WTC11 (cell line): ENCODE measurements at regions not wholly inside any gene's neighbourhood (a gene's known extent, or its start where the extent isn't known, plus 50 kb on each side); places are given as distances from the start of the nearest gene placed in this dataset.

Source experiments
- ATAC-seq: fragments of 200-7000 bp; cut with Tn5 transposase; 2 replicates; pipeline ENCODE4 v1.10.0; 2021; ENCODE audit warnings: mild to moderate bottlenecking, moderate library complexity
- CTCF ChIA-PET: fragments of 300-600 bp; sonication (Branson Sonifier 250); formaldehyde crosslinking; loops from one replicate; lab custom pipeline; 2021; ENCODE audit warnings: antibody characterized with exemption; lab: Charles Lee
- POLR2A ChIA-PET: fragments of 350-600 bp; sonication (Branson Sonifier 250); formaldehyde crosslinking; loops from one replicate; lab custom pipeline; 2021; ENCODE audit warnings: antibody characterized with exemption; lab: Charles Lee
- DNase-seq: peaks from one replicate; pipeline ENCODE4 v3.0.0; 2021; ENCODE audit warnings: low spot score
- H3K27ac Mint-ChIP-seq: 2 replicates; pipeline ENCODE4 v1.8.0; 2021; ENCODE audit warnings: mixed read lengths
- H3K27me3 Mint-ChIP-seq: 2 replicates; pipeline ENCODE4 v1.8.0; 2021; ENCODE audit warnings: low read depth, mild to moderate bottlenecking, moderate library complexity, mixed read lengths
- H3K36me3 Mint-ChIP-seq: 2 replicates; pipeline ENCODE4 v1.8.0; 2021; ENCODE audit warnings: mixed read lengths
- H3K4me1 Mint-ChIP-seq: 2 replicates; pipeline ENCODE4 v1.8.0; 2022; ENCODE audit warnings: mixed read lengths
- H3K4me3 Mint-ChIP-seq: 2 replicates; pipeline ENCODE4 v1.8.0; 2021; ENCODE audit warnings: mild to moderate bottlenecking, moderate library complexity, mixed read lengths
- H3K9me3 Mint-ChIP-seq: 2 replicates; pipeline ENCODE4 v1.8.0; 2021; ENCODE audit warnings: mixed read lengths
- AR ChIP-seq: fragments of 250-450 bp; sonication (Bioruptor Pico); IDR thresholded peaks from 2 replicates; pipeline ENCODE4 v1.9.0; 2021; ENCODE audit warnings: mild to moderate bottlenecking
- ATF1 ChIP-seq: sonication (generic); formaldehyde crosslinking; IDR thresholded peaks from 2 replicates; pipeline ENCODE4 v1.8.1; 2023; ENCODE audit warnings: mild to moderate bottlenecking, moderate library complexity, missing genetic modification reagents
- ATF6 ChIP-seq: sonication (generic); formaldehyde crosslinking; IDR thresholded peaks from 2 replicates; pipeline ENCODE4 v1.8.1; 2023; ENCODE audit warnings: mild to moderate bottlenecking, missing genetic modification reagents
- CREB1 ChIP-seq: sonication (generic); formaldehyde crosslinking; IDR thresholded peaks from 2 replicates; pipeline ENCODE4 v1.8.0; 2023; ENCODE audit warnings: mild to moderate bottlenecking, missing genetic modification reagents
- EMX1 ChIP-seq: fragments of 250-450 bp; sonication (Bioruptor Pico); IDR thresholded peaks from 2 replicates; pipeline ENCODE4 v1.8.0; 2021; ENCODE audit warnings: mild to moderate bottlenecking
- FOXK1 ChIP-seq: sonication (generic); formaldehyde crosslinking; IDR thresholded peaks from 2 replicates; pipeline ENCODE4 v1.8.0; 2022; ENCODE audit warnings: mild to moderate bottlenecking, moderate library complexity, missing genetic modification reagents
- NFATC4 ChIP-seq: fragments of 250-450 bp; sonication (Bioruptor Pico); IDR thresholded peaks from 2 replicates; pipeline ENCODE4 v1.9.0; 2021; ENCODE audit warnings: mild to moderate bottlenecking
- NR3C1 ChIP-seq: sonication (generic); formaldehyde crosslinking; conservative IDR thresholded peaks from 2 replicates; pipeline ENCODE4 v1.8.1; 2023; ENCODE audit warnings: low read depth, mild to moderate bottlenecking, missing genetic modification reagents
- PREB ChIP-seq: sonication (generic); formaldehyde crosslinking; IDR thresholded peaks from 2 replicates; pipeline ENCODE4 v1.8.1; 2022; ENCODE audit warnings: mild to moderate bottlenecking, missing genetic modification reagents, moderate library complexity, borderline replicate concordance
- RELA ChIP-seq: sonication (generic); formaldehyde crosslinking; IDR thresholded peaks from 2 replicates; pipeline ENCODE4 v1.8.1; 2022; ENCODE audit warnings: missing genetic modification reagents, mild to moderate bottlenecking, borderline replicate concordance
- RORB ChIP-seq: fragments of 250-450 bp; sonication (Bioruptor Pico); IDR thresholded peaks from 2 replicates; pipeline ENCODE4 v1.9.0; 2021; ENCODE audit warnings: mild to moderate bottlenecking
- SMAD3 ChIP-seq: sonication (generic); formaldehyde crosslinking; IDR thresholded peaks from 2 replicates; pipeline ENCODE4 v1.8.0; 2022; ENCODE audit warnings: missing genetic modification reagents, mild to moderate bottlenecking, borderline replicate concordance
- TCF7 ChIP-seq: sonication (generic); formaldehyde crosslinking; IDR thresholded peaks from 2 replicates; pipeline ENCODE4 v1.8.0; 2022; ENCODE audit warnings: mild to moderate bottlenecking, low read depth, missing genetic modification reagents, moderate library complexity
- USF1 ChIP-seq: sonication (generic); formaldehyde crosslinking; IDR thresholded peaks from 2 replicates; pipeline ENCODE4 v1.8.0; 2022; ENCODE audit warnings: mild to moderate bottlenecking, missing genetic modification reagents
- USF2 ChIP-seq: sonication (generic); formaldehyde crosslinking; IDR thresholded peaks from 2 replicates; pipeline ENCODE4 v1.8.1; 2023; ENCODE audit warnings: mild to moderate bottlenecking, missing genetic modification reagents, moderate library complexity
- ZNF219 ChIP-seq: sonication (generic); formaldehyde crosslinking; IDR thresholded peaks from 2 replicates; pipeline ENCODE4 v1.8.0; 2023; ENCODE audit warnings: missing genetic modification reagents, mild to moderate bottlenecking, borderline replicate concordance
- ZNF232 ChIP-seq: sonication (generic); formaldehyde crosslinking; IDR thresholded peaks from 2 replicates; pipeline ENCODE4 v1.8.0; 2022; ENCODE audit warnings: mild to moderate bottlenecking, missing genetic modification reagents
- ZNF423 ChIP-seq: fragments of 250-450 bp; sonication (Bioruptor Pico); IDR thresholded peaks from 2 replicates; pipeline ENCODE4 v2.1.2; 2022; ENCODE audit warnings: mild to moderate bottlenecking, moderate library complexity
- ZSCAN18 ChIP-seq: fragments of 250-450 bp; sonication (Bioruptor Pico); IDR thresholded peaks from 2 replicates; pipeline ENCODE4 v2.1.2; 2022; ENCODE audit warnings: mild to moderate bottlenecking, moderate library complexity

GRCh38 chr6:135784507-135784906 lies 67.0 kb upstream of the PDE7B start:
- POLR2A ChIA-PET = no interaction called here
- DNase-seq (no peak), ATAC-seq (no peak)
- TF ChIP-seq AR (CRISPR knock-in tag) = no peak
- no peak for TF ChIP-seq RORB
- TF ChIP-seq FOXK1 = no peak
- no peak for TF ChIP-seq USF2
- TF ChIP-seq RELA (CRISPR knock-in tag) = no peak
- H3K36me3 Mint-ChIP-seq = no peaks in the 10 kb centered on the region
- no peak overlapping the region for H3K27ac Mint-ChIP-seq
- no peak overlapping the region for H3K4me3 Mint-ChIP-seq
- H3K4me1 Mint-ChIP-seq = no peaks in the 10 kb centered on the region
- CTCF ChIA-PET = interaction anchor here (0.6 to 1.0 kb wide), 2 partner anchors 248 to 408 kb away, joined by 3 read pairs; no protein-coding TSS in a partner anchor
- H3K27me3 Mint-ChIP-seq = no peaks in the 10 kb centered on the region
- H3K9me3 Mint-ChIP-seq = peaks cover 10% of the 10 kb centered on the region; the same call in 1 of the 2 replicates

- Mint-ChIP-seq H3K27ac (no peak overlapping the region), H3K4me3 (no peak overlapping the region), H3K9me3 (no peaks in the 10 kb centered on the region), H3K27me3 (no peaks in the 10 kb centered on the region), H3K4me1 (no peaks in the 10 kb centered on the region), H3K36me3 (no peaks in the 10 kb centered on the region)
- ATAC-seq (no peak), DNase-seq (no peak)
- ChIA-PET POLR2A (no interaction called here), CTCF (no interaction called here)
- TF ChIP-seq ZNF423 (CRISPR knock-in tag) (no peak), CREB1 (CRISPR knock-in tag) (no peak), NFATC4 (CRISPR knock-in tag) (no peak), USF1 (CRISPR knock-in tag) (no peak), NR3C1 (CRISPR knock-in tag) (no peak), ZNF232 (CRISPR knock-in tag) (no peak), SMAD3 (CRISPR knock-in tag) (no peak), ZSCAN18 (CRISPR knock-in tag) (no peak), EMX1 (no peak), TCF7 (CRISPR knock-in tag) (no peak), ZNF219 (no peak), ATF1 (CRISPR knock-in tag) (no peak), PREB (CRISPR knock-in tag) (no peak), ATF6 (no peak)
Measured at GRCh38 chr6:135789375-135790050, 62.0 kb upstream of the PDE7B start.
